ENCODE measurements at regions not wholly inside any gene's neighbourhood (a gene's known extent, or its start where the extent isn't known, plus 50 kb on each side); places are given as distances from the start of the nearest gene placed in this dataset.

- TF ChIP-seq CTCF (IDR thresholded peaks at IDR 0.05) = no peak
- H3K9me3 ChIP-seq = no peaks in the 10 kb centered on the region
- no peaks in the 10 kb centered on the region for H3K4me1 ChIP-seq
- H3K27ac ChIP-seq = no peak overlapping the region
- no peaks in the 10 kb centered on the region for H3K27me3 ChIP-seq
- no peak for DNase-seq
- intact Hi-C loops (cut with DNase I) = no loop called here
- no peak overlapping the region for H3K9ac ChIP-seq (ENCODE audit: low read depth in 2 of 2, low read length in 2 of 2)
- H3K4me3 ChIP-seq = no peak overlapping the region
- no peaks in the 10 kb centered on the region for H3K36me3 ChIP-seq
Measured at GRCh38 chr5:2052687-2053086, 170.0 kb upstream of the IRX4 start.

GRCh38 chr5:2049876-2050275, 167.2 kb upstream of the IRX4 start:
- intact Hi-C loops (cut with DNase I) = no loop called here

GRCh38 chr5:2048664-2049063, 165.9 kb upstream of the IRX4 start:
- Histone ChIP-seq H3K36me3 (no peaks in the 10 kb centered on the region), H3K27me3 (no peaks in the 10 kb centered on the region), H3K4me1 (no peaks in the 10 kb centered on the region), H3K4me3 (no peak overlapping the region), H3K27ac (no peak overlapping the region), H3K9ac (ENCODE audit: low read depth in 2 of 2, low read length in 2 of 2) (no peak overlapping the region), H3K9me3 (no peaks in the 10 kb centered on the region)
- intact Hi-C loops (cut with DNase I) = no loop called here
- TF ChIP-seq CTCF (IDR thresholded peaks at IDR 0.05) = no peak
- DNase-seq = no peak

More at GRCh38 chr5:2049876-2050275, 167.2 kb upstream of the IRX4 start:
- TF ChIP-seq CTCF (IDR thresholded peaks at IDR 0.05) = no peak
- H3K4me1 ChIP-seq = no peaks in the 10 kb centered on the region
- no peaks in the 10 kb centered on the region for H3K27me3 ChIP-seq
- H3K36me3 ChIP-seq = no peaks in the 10 kb centered on the region
- H3K9me3 ChIP-seq = no peaks in the 10 kb centered on the region
- DNase-seq = no peak
- no peak overlapping the region for H3K4me3 ChIP-seq
- no peak overlapping the region for H3K9ac ChIP-seq (ENCODE audit: low read depth in 2 of 2, low read length in 2 of 2)
- no peak overlapping the region for H3K27ac ChIP-seq

DNA sequence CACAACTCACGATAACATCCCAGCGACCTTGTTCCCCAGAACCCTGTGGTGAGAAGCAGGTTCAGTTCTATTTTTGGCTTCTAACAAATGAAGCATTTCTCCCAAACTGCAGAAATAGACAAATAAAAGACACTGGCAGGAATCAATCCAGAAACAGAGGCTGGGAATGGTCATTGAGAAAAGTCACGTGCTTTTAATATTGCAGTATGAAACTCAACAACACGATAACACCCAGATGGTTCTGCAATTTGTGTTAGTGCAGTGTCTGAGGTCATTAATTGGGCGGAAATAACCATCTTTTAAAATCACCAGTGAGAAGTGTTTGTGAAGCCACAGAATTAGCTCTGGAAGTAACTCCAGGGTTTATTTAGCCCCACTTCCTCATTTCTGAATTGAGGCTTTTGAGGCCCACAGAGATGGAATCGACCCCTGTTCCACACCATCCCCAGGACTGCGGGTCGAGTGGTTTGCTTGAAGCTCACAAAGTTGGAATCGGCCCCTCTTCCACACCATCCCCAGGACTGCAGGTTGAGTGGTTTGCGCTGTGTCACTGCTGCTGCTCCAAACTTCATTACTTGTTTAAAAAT, 164.7 kb upstream of the IRX4 start:
- H3K4me1 ChIP-seq = no peaks in the 10 kb centered on the region
- TF ChIP-seq CTCF (IDR thresholded peaks at IDR 0.05) = no peak
- H3K27me3 ChIP-seq = no peaks in the 10 kb centered on the region
- intact Hi-C loops (cut with DNase I) = no loop called here
- H3K27ac ChIP-seq = no peak overlapping the region
- H3K9me3 ChIP-seq = no peaks in the 10 kb centered on the region
- no peak for DNase-seq
- no peak overlapping the region for H3K9ac ChIP-seq (ENCODE audit: low read depth in 2 of 2, low read length in 2 of 2)
- no peaks in the 10 kb centered on the region for H3K36me3 ChIP-seq
- no peak overlapping the region for H3K4me3 ChIP-seq

DNA sequence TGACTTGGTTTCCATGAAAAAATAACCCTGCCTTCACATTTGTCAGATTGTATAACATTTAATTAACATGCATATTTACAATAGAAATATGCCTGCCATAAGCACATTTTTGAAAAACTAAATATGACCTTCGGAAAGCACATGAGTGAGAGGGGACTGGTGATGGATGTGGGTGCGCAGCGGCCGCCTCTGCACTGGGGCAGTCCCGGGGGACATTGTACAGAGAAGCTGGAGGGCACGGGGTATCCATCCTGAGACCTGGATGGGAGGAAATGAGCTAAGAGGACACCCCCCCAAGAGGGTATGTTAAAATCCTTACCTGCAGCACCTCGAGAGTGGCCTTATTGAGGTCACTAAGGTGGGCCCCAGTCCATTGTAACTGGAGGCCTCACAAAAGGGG, 161.3 kb upstream of the IRX4 start:
- no peak overlapping the region for H3K27ac ChIP-seq
- H3K9ac ChIP-seq (ENCODE audit: low read depth in 2 of 2, low read length in 2 of 2) = no peak overlapping the region
- DNase-seq = no peak
- no peaks in the 10 kb centered on the region for H3K9me3 ChIP-seq
- H3K4me3 ChIP-seq = no peak overlapping the region
- no peak for TF ChIP-seq CTCF (IDR thresholded peaks at IDR 0.05)
- H3K4me1 ChIP-seq = no peaks in the 10 kb centered on the region
- intact Hi-C loops (cut with DNase I) = no loop called here
- no peaks in the 10 kb centered on the region for H3K27me3 ChIP-seq
- H3K36me3 ChIP-seq = no peaks in the 10 kb centered on the region

Data from colonic mucosa (tissue), 4 donors.